ENCODE measurements at regions not wholly inside any gene's neighbourhood (a gene's known extent, or its start where the extent isn't known, plus 50 kb on each side); places are given as distances from the start of the nearest gene placed in this dataset.

DNA sequence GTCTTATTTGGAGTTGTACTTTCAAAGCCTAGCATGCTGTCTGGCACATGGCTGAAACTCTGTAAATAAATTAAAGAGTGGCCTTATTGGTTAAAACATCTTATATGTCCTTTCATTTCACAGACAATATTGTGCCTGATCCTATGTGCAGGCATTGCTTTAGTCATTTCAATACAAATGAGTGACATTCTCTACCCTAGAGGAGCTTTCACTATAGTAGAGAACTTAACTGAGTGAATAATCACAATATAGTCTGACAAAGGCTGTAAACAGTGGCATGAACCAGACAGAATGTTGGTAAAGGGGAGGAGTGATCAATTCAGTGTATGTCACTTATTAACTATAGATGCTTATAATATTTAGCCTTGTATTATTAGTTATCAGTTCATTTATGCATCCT lies 481.8 kb downstream of the TFAP2B start:
- TF ChIP-seq, protein P1, sequence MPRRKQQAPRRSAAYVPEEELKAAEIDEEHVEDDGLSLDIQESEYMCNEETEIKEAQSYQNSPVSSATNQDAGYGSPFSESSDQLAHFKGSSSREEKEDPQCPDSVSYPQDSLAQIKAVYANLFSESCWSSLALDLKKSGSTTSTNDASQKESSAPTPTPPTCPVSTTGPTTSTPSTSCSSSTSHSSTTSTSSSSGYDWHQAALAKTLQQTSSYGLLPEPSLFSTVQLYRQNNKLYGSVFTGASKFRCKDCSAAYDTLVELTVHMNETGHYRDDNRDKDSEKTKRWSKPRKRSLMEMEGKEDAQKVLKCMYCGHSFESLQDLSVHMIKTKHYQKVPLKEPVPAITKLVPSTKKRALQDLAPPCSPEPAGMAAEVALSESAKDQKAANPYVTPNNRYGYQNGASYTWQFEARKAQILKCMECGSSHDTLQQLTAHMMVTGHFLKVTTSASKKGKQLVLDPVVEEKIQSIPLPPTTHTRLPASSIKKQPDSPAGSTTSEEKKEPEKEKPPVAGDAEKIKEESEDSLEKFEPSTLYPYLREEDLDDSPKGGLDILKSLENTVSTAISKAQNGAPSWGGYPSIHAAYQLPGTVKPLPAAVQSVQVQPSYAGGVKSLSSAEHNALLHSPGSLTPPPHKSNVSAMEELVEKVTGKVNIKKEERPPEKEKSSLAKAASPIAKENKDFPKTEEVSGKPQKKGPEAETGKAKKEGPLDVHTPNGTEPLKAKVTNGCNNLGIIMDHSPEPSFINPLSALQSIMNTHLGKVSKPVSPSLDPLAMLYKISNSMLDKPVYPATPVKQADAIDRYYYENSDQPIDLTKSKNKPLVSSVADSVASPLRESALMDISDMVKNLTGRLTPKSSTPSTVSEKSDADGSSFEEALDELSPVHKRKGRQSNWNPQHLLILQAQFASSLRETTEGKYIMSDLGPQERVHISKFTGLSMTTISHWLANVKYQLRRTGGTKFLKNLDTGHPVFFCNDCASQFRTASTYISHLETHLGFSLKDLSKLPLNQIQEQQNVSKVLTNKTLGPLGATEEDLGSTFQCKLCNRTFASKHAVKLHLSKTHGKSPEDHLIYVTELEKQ (tag by site-specific recombination; IDR thresholded peaks at IDR 0.05; ENCODE audit: borderline replicate concordance), result no peak
- TF ChIP-seq, protein P2, sequence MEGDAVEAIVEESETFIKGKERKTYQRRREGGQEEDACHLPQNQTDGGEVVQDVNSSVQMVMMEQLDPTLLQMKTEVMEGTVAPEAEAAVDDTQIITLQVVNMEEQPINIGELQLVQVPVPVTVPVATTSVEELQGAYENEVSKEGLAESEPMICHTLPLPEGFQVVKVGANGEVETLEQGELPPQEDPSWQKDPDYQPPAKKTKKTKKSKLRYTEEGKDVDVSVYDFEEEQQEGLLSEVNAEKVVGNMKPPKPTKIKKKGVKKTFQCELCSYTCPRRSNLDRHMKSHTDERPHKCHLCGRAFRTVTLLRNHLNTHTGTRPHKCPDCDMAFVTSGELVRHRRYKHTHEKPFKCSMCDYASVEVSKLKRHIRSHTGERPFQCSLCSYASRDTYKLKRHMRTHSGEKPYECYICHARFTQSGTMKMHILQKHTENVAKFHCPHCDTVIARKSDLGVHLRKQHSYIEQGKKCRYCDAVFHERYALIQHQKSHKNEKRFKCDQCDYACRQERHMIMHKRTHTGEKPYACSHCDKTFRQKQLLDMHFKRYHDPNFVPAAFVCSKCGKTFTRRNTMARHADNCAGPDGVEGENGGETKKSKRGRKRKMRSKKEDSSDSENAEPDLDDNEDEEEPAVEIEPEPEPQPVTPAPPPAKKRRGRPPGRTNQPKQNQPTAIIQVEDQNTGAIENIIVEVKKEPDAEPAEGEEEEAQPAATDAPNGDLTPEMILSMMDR (tag by site-specific recombination; IDR thresholded peaks at IDR 0.05), result no peak
- TF ChIP-seq, protein P3, sequence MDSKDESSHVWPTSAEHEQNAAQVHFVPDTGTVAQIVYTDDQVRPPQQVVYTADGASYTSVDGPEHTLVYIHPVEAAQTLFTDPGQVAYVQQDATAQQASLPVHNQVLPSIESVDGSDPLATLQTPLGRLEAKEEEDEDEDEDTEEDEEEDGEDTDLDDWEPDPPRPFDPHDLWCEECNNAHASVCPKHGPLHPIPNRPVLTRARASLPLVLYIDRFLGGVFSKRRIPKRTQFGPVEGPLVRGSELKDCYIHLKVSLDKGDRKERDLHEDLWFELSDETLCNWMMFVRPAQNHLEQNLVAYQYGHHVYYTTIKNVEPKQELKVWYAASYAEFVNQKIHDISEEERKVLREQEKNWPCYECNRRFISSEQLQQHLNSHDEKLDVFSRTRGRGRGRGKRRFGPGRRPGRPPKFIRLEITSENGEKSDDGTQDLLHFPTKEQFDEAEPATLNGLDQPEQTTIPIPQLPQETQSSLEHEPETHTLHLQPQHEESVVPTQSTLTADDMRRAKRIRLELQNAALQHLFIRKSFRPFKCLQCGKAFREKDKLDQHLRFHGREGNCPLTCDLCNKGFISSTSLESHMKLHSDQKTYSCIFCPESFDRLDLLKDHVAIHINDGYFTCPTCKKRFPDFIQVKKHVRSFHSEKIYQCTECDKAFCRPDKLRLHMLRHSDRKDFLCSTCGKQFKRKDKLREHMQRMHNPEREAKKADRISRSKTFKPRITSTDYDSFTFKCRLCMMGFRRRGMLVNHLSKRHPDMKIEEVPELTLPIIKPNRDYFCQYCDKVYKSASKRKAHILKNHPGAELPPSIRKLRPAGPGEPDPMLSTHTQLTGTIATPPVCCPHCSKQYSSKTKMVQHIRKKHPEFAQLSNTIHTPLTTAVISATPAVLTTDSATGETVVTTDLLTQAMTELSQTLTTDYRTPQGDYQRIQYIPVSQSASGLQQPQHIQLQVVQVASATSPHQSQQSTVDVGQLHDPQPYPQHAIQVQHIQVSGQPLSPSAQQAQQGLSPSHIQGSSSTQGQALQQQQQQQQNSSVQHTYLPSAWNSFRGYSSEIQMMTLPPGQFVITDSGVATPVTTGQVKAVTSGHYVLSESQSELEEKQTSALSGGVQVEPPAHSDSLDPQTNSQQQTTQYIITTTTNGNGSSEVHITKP (tag by site-specific recombination; IDR thresholded peaks at IDR 0.05), result no peak
- TF ChIP-seq, protein P4, sequence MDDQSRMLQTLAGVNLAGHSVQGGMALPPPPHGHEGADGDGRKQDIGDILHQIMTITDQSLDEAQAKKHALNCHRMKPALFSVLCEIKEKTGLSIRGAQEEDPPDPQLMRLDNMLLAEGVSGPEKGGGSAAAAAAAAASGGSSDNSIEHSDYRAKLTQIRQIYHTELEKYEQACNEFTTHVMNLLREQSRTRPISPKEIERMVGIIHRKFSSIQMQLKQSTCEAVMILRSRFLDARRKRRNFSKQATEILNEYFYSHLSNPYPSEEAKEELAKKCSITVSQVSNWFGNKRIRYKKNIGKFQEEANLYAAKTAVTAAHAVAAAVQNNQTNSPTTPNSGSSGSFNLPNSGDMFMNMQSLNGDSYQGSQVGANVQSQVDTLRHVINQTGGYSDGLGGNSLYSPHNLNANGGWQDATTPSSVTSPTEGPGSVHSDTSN (CRISPR knock-in tag; IDR thresholded peaks at IDR 0.05), result no peak
- TF ChIP-seq, protein P5, sequence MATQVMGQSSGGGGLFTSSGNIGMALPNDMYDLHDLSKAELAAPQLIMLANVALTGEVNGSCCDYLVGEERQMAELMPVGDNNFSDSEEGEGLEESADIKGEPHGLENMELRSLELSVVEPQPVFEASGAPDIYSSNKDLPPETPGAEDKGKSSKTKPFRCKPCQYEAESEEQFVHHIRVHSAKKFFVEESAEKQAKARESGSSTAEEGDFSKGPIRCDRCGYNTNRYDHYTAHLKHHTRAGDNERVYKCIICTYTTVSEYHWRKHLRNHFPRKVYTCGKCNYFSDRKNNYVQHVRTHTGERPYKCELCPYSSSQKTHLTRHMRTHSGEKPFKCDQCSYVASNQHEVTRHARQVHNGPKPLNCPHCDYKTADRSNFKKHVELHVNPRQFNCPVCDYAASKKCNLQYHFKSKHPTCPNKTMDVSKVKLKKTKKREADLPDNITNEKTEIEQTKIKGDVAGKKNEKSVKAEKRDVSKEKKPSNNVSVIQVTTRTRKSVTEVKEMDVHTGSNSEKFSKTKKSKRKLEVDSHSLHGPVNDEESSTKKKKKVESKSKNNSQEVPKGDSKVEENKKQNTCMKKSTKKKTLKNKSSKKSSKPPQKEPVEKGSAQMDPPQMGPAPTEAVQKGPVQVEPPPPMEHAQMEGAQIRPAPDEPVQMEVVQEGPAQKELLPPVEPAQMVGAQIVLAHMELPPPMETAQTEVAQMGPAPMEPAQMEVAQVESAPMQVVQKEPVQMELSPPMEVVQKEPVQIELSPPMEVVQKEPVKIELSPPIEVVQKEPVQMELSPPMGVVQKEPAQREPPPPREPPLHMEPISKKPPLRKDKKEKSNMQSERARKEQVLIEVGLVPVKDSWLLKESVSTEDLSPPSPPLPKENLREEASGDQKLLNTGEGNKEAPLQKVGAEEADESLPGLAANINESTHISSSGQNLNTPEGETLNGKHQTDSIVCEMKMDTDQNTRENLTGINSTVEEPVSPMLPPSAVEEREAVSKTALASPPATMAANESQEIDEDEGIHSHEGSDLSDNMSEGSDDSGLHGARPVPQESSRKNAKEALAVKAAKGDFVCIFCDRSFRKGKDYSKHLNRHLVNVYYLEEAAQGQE (tag by site-specific recombination; IDR thresholded peaks at IDR 0.05), result no peak
- TF ChIP-seq, protein P6, sequence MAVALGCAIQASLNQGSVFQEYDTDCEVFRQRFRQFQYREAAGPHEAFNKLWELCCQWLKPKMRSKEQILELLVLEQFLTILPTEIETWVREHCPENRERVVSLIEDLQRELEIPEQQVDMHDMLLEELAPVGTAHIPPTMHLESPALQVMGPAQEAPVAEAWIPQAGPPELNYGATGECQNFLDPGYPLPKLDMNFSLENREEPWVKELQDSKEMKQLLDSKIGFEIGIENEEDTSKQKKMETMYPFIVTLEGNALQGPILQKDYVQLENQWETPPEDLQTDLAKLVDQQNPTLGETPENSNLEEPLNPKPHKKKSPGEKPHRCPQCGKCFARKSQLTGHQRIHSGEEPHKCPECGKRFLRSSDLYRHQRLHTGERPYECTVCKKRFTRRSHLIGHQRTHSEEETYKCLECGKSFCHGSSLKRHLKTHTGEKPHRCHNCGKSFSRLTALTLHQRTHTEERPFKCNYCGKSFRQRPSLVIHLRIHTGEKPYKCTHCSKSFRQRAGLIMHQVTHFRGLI (tag by site-specific recombination; IDR thresholded peaks at IDR 0.05), result no peak
- no peak for TF ChIP-seq GLIS2 (tag by site-specific recombination; IDR thresholded peaks at IDR 0.05)
- TF ChIP-seq ZNF341 (tag by site-specific recombination; IDR thresholded peaks at IDR 0.05; ENCODE audit: low read depth), result no peak
- no peak for TF ChIP-seq ZNF266 (tag by site-specific recombination; IDR thresholded peaks at IDR 0.05; ENCODE audit: low read depth)
- TF ChIP-seq, protein P7, sequence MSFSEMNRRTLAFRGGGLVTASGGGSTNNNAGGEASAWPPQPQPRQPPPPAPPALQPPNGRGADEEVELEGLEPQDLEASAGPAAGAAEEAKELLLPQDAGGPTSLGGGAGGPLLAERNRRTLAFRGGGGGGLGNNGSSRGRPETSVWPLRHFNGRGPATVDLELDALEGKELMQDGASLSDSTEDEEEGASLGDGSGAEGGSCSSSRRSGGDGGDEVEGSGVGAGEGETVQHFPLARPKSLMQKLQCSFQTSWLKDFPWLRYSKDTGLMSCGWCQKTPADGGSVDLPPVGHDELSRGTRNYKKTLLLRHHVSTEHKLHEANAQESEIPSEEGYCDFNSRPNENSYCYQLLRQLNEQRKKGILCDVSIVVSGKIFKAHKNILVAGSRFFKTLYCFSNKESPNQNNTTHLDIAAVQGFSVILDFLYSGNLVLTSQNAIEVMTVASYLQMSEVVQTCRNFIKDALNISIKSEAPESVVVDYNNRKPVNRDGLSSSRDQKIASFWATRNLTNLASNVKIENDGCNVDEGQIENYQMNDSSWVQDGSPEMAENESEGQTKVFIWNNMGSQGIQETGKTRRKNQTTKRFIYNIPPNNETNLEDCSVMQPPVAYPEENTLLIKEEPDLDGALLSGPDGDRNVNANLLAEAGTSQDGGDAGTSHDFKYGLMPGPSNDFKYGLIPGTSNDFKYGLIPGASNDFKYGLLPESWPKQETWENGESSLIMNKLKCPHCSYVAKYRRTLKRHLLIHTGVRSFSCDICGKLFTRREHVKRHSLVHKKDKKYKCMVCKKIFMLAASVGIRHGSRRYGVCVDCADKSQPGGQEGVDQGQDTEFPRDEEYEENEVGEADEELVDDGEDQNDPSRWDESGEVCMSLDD (tag by site-specific recombination; IDR thresholded peaks at IDR 0.05), result no peak
- TF ChIP-seq, protein P8, sequence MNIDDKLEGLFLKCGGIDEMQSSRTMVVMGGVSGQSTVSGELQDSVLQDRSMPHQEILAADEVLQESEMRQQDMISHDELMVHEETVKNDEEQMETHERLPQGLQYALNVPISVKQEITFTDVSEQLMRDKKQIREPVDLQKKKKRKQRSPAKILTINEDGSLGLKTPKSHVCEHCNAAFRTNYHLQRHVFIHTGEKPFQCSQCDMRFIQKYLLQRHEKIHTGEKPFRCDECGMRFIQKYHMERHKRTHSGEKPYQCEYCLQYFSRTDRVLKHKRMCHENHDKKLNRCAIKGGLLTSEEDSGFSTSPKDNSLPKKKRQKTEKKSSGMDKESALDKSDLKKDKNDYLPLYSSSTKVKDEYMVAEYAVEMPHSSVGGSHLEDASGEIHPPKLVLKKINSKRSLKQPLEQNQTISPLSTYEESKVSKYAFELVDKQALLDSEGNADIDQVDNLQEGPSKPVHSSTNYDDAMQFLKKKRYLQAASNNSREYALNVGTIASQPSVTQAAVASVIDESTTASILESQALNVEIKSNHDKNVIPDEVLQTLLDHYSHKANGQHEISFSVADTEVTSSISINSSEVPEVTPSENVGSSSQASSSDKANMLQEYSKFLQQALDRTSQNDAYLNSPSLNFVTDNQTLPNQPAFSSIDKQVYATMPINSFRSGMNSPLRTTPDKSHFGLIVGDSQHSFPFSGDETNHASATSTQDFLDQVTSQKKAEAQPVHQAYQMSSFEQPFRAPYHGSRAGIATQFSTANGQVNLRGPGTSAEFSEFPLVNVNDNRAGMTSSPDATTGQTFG (tag by site-specific recombination; IDR thresholded peaks at IDR 0.05; ENCODE audit: borderline replicate concordance), result no peak
- TF ChIP-seq ZNF157 (tag by site-specific recombination; IDR thresholded peaks at IDR 0.05), result no peak
- no peak for TF ChIP-seq YY1 (tag by site-specific recombination; IDR thresholded peaks at IDR 0.05)

Data from HEK293 (cell line).